ENCODE measurements at regions not wholly inside any gene's neighbourhood (a gene's known extent, or its start where the extent isn't known, plus 50 kb on each side); places are given as distances from the start of the nearest gene placed in this dataset.

DNA sequence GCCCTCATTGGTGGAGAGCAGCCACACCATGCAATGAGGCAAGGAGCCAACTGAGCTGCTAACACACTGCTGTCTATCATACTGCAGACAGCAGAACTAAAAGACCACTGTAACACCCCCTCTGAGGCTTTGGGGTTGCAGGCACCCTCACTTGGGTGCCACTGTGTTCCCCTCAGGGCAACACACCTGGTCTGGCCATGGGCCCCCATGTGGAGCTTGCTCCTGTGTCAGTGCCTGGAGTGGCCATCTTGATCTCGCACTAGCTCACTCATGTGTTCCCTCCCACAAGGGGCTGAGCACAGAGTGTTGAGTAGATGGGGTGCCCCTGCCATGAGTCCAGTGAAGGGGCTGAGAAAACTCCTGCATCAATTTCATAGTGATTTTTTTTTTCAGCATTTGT lies 532.4 kb upstream of the FTMT start:
- TF ChIP-seq POLR2AphosphoS5 (IDR thresholded peaks at IDR 0.05; ENCODE audit: low read depth, low read length) (no peak), SMC3 (IDR thresholded peaks at IDR 0.05; ENCODE audit: low read depth, low read length) (no peak)
- TF ChIP-seq, protein P1, sequence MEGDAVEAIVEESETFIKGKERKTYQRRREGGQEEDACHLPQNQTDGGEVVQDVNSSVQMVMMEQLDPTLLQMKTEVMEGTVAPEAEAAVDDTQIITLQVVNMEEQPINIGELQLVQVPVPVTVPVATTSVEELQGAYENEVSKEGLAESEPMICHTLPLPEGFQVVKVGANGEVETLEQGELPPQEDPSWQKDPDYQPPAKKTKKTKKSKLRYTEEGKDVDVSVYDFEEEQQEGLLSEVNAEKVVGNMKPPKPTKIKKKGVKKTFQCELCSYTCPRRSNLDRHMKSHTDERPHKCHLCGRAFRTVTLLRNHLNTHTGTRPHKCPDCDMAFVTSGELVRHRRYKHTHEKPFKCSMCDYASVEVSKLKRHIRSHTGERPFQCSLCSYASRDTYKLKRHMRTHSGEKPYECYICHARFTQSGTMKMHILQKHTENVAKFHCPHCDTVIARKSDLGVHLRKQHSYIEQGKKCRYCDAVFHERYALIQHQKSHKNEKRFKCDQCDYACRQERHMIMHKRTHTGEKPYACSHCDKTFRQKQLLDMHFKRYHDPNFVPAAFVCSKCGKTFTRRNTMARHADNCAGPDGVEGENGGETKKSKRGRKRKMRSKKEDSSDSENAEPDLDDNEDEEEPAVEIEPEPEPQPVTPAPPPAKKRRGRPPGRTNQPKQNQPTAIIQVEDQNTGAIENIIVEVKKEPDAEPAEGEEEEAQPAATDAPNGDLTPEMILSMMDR (IDR thresholded peaks at IDR 0.05) = no peak

Data from SK-N-SH (cell line).